GM12875 (cell line): ENCODE measurements at regions not wholly inside any gene's neighbourhood (a gene's known extent, or its start where the extent isn't known, plus 50 kb on each side); places are given as distances from the start of the nearest gene placed in this dataset.

Experiments used
- H3K4me3 ChIP-seq: one replicate; pipeline ENCODE4 v1.5.1; 2011; ENCODE audit warnings: low read depth, low read length, control low read depth
- TF ChIP-seq, protein P1 (sequence below): IDR thresholded peaks from 2 replicates; pipeline ENCODE4 v1.5.1; 2011; ENCODE audit warnings: low read depth, mild to moderate bottlenecking, control low read depth, inconsistent platforms, low read length, moderate library complexity, borderline replicate concordance; ENCODE audit not compliant: insufficient read depth

DNA sequence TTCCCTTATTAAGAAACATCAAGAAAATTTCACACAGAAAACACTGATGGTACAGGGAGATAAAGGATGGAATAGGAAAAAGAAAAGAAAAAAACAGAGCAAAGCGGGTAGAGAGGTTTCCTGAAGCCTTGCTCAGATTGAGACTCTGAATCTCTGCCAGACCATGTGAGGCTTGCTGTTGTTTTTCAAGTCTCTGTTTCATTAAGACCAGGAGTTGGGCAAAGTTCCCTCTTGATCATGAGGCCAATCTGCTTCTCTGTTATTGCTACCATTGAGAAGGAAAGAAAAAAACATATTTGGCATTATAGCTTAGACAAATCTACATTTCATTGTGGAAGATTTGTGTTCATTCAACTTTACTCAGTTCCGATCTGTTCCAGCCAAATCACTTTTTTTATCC, 201.6 kb upstream of the SOX9 start:
- TF ChIP-seq, protein P1, sequence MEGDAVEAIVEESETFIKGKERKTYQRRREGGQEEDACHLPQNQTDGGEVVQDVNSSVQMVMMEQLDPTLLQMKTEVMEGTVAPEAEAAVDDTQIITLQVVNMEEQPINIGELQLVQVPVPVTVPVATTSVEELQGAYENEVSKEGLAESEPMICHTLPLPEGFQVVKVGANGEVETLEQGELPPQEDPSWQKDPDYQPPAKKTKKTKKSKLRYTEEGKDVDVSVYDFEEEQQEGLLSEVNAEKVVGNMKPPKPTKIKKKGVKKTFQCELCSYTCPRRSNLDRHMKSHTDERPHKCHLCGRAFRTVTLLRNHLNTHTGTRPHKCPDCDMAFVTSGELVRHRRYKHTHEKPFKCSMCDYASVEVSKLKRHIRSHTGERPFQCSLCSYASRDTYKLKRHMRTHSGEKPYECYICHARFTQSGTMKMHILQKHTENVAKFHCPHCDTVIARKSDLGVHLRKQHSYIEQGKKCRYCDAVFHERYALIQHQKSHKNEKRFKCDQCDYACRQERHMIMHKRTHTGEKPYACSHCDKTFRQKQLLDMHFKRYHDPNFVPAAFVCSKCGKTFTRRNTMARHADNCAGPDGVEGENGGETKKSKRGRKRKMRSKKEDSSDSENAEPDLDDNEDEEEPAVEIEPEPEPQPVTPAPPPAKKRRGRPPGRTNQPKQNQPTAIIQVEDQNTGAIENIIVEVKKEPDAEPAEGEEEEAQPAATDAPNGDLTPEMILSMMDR = no peak
- no peak overlapping the region for H3K4me3 ChIP-seq

DNA sequence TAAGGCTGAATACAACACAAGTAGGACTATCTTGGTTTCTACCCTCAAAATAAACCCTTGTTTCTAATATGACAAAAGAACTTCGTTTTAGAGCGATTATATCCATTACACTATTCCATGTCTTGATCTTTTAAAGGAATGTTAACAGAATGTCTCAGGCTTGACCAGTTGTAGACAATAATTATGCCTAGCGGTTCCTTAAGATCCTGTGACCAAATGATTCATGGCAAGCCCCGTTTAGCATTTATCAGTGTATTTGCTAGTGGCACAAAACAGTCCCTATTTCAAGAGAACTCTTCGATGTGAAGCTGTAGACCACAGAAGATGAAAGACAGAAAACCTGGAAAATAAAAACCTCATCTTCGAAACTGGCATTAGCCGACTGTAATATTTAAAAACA, 200.9 kb upstream of the SOX9 start:
- no peak overlapping the region for H3K4me3 ChIP-seq
- TF ChIP-seq, protein P1 = no peak

DNA sequence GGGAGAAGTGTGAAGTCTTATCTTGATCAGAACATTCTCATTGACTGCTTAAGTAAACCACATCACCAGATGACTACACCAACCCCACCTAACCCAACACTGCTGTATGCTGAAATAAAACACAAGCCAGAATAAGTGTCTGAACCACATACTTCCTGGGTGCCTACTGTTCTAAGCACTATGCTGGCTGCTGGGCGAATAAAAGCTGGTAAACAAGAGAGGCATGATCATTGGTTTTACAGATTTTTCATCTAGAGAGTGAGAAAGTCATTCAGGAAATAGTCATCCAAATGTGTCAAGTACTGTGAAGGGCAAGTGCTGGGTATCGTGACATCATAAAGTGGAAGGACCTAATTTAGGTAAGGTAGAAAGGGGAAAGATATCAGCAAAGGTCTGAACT, 199.0 kb upstream of the SOX9 start:
- TF ChIP-seq, protein P1 = no peak
- no peak overlapping the region for H3K4me3 ChIP-seq

DNA sequence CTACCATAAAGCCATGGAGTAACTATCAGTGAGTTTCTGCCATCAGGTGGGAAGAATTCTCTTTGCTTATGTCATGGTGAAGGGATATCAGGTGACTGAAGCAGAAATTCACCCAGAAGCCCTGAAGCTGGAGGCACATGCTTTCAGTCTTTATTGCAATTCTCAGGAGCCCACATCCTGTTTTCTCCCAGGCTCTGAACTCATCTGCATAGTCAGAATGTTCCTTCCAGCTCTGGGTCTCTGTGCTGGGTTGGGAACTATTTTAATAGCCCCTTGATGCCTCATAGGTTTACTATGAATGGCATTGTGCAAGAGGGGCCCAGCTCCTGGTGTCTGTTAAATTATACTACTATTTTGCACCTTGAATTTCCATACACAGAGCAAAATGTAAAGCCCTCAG, 198.4 kb upstream of the SOX9 start:
- TF ChIP-seq, protein P1 = no peak
- H3K4me3 ChIP-seq = no peak overlapping the region

DNA sequence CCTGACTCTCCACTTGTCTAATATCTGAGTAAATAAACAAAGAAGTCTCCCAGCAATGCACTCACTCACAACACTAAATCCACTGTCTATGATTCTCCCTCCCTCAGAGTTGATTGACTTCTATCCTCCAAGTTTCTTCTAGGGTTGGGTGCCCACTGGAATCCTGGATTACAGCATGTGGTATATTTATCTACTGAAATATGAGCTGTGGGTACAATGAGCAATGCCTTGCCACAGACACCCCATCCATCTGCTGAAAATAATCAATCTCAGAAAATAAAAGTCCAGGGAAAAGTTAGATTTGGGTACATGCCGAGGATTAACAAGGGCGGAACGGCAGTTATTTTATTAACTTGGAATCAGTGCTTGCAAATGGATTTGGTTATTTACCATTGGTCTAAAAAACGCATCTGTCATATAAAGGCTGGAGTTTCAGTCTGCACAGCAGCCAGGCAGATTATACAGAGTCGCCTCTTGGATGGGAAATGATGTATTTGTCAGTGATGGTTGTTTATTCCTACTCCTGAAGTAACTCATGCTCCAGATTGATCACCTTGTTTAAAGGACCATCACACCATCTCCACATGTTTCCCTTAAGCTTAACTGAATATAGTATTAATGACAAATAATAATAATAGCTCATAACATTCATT, 193.9 kb upstream of the SOX9 start:
- TF ChIP-seq, protein P1 = no peak
- H3K4me3 ChIP-seq = no peak overlapping the region

DNA sequence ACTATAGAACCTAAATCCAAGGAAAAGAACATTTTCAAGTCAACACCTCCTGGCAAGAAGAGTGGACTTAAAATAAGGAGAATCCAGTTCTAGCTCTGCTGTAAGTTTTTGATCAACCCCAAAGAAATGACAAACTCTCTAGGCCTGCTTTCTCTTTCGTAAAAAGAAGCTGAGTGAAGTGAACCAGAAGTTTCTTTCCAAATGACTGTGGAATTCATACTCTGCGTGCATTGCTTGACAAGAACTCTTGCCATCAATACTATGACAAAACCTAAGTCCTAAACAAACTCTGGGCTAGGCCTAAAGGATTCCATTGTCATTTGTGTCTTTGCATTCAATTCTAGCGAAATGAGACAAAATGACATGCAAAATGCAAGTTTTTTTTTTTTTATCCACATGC, 187.5 kb upstream of the SOX9 start:
- no peak overlapping the region for H3K4me3 ChIP-seq
- TF ChIP-seq, protein P1 = no peak

DNA sequence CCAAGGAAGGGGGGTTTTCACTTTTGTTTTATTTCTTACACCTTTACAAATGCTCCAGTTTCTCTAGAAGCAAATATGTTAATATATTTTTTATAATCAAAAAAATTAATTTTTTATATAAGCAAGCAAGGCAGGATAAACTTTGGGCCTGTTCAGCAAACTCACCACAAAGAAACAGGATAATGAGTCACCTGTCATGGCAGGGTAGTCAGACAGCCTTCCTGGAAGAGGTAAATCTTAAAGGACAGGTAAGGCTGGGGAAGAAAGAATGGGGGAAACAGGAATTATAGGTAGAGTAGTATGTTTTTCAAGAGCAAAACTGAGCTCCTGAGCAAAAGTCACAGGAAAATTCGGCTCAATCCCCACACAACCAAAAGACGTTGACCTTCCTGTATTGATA, 186.3 kb upstream of the SOX9 start:
- TF ChIP-seq, protein P1 = no peak
- no peak overlapping the region for H3K4me3 ChIP-seq
